ENCODE measurements at regions not wholly inside any gene's neighbourhood (a gene's known extent, or its start where the extent isn't known, plus 50 kb on each side); places are given as distances from the start of the nearest gene placed in this dataset.

DNA sequence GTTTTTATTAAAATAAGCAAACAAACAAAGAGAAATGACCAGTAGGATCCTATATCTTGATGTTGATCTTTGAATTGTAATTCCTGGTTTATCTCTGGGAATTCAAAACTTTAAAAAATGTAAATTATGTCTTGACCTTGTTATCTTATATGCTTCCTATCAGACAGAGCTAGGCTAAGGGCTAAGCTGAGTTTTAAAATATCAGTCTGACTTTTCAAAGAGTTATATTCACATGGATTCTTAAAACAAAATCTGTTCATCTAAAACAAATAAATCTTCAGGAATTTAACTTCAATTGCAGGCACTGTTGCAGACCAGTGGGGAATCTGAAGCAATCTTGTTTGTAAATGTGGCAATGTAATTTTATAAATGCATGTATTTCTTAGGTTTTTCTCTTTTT, 1144.1 kb downstream of the LRFN5 start (continued):
- TF ChIP-seq, protein P1, sequence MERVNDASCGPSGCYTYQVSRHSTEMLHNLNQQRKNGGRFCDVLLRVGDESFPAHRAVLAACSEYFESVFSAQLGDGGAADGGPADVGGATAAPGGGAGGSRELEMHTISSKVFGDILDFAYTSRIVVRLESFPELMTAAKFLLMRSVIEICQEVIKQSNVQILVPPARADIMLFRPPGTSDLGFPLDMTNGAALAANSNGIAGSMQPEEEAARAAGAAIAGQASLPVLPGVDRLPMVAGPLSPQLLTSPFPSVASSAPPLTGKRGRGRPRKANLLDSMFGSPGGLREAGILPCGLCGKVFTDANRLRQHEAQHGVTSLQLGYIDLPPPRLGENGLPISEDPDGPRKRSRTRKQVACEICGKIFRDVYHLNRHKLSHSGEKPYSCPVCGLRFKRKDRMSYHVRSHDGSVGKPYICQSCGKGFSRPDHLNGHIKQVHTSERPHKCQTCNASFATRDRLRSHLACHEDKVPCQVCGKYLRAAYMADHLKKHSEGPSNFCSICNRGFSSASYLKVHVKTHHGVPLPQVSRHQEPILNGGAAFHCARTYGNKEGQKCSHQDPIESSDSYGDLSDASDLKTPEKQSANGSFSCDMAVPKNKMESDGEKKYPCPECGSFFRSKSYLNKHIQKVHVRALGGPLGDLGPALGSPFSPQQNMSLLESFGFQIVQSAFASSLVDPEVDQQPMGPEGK (CRISPR knock-in tag; IDR thresholded peaks at IDR 0.05; ENCODE audit: borderline replicate concordance), result no peak
- TF ChIP-seq, protein P2, sequence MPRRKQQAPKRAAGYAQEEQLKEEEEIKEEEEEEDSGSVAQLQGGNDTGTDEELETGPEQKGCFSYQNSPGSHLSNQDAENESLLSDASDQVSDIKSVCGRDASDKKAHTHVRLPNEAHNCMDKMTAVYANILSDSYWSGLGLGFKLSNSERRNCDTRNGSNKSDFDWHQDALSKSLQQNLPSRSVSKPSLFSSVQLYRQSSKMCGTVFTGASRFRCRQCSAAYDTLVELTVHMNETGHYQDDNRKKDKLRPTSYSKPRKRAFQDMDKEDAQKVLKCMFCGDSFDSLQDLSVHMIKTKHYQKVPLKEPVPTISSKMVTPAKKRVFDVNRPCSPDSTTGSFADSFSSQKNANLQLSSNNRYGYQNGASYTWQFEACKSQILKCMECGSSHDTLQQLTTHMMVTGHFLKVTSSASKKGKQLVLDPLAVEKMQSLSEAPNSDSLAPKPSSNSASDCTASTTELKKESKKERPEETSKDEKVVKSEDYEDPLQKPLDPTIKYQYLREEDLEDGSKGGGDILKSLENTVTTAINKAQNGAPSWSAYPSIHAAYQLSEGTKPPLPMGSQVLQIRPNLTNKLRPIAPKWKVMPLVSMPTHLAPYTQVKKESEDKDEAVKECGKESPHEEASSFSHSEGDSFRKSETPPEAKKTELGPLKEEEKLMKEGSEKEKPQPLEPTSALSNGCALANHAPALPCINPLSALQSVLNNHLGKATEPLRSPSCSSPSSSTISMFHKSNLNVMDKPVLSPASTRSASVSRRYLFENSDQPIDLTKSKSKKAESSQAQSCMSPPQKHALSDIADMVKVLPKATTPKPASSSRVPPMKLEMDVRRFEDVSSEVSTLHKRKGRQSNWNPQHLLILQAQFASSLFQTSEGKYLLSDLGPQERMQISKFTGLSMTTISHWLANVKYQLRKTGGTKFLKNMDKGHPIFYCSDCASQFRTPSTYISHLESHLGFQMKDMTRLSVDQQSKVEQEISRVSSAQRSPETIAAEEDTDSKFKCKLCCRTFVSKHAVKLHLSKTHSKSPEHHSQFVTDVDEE (CRISPR knock-in tag; IDR thresholded peaks at IDR 0.05), result no peak
- no peak for TF ChIP-seq PPARA (CRISPR knock-in tag; IDR thresholded peaks at IDR 0.05; ENCODE audit: borderline replicate concordance)

DNA sequence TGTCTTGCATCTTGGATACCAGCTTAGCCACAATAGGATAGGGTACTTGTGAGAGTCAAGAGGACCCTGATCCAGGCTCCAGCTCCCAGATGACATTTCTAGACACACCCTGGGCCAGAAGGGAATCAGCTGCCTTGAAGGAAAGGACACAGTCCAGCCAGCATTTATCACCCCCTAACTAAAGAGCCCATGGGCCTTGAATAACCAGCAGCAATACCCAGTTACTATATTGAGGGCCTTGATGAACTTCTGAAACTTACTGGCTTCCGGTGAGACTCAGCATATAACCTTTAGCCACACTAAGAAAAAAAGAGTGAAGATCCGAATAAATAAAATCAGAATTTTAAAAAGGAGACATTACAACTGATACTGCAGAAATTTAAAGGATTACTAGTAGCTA, 1135.4 kb downstream of the LRFN5 start:
- ATAC-seq, result no peak
- TF ChIP-seq BACH2 (CRISPR knock-in tag; IDR thresholded peaks at IDR 0.05; ENCODE audit: borderline replicate concordance), result no peak
- no peak for TF ChIP-seq OSR1 (CRISPR knock-in tag; IDR thresholded peaks at IDR 0.05)
- TF ChIP-seq GLIS3 (CRISPR knock-in tag; IDR thresholded peaks at IDR 0.05), result no peak
- TF ChIP-seq, protein P1 (CRISPR knock-in tag; IDR thresholded peaks at IDR 0.05; ENCODE audit: borderline replicate concordance), result no peak
- TF ChIP-seq, protein P3, sequence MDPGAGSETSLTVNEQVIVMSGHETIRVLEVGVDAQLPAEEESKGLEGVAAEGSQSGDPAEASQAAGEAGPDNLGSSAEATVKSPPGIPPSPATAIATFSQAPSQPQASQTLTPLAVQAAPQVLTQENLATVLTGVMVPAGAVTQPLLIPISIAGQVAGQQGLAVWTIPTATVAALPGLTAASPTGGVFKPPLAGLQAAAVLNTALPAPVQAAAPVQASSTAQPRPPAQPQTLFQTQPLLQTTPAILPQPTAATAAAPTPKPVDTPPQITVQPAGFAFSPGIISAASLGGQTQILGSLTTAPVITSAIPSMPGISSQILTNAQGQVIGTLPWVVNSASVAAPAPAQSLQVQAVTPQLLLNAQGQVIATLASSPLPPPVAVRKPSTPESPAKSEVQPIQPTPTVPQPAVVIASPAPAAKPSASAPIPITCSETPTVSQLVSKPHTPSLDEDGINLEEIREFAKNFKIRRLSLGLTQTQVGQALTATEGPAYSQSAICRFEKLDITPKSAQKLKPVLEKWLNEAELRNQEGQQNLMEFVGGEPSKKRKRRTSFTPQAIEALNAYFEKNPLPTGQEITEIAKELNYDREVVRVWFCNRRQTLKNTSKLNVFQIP (CRISPR knock-in tag; IDR thresholded peaks at IDR 0.05; ENCODE audit: borderline replicate concordance, low read depth), result no peak
- TF ChIP-seq, protein P4, sequence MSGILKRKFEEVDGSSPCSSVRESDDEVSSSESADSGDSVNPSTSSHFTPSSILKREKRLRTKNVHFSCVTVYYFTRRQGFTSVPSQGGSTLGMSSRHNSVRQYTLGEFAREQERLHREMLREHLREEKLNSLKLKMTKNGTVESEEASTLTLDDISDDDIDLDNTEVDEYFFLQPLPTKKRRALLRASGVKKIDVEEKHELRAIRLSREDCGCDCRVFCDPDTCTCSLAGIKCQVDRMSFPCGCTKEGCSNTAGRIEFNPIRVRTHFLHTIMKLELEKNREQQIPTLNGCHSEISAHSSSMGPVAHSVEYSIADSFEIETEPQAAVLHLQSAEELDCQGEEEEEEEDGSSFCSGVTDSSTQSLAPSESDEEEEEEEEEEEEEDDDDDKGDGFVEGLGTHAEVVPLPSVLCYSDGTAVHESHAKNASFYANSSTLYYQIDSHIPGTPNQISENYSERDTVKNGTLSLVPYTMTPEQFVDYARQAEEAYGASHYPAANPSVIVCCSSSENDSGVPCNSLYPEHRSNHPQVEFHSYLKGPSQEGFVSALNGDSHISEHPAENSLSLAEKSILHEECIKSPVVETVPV (CRISPR knock-in tag; IDR thresholded peaks at IDR 0.05), result no peak
- no peak for TF ChIP-seq ZFP3 (CRISPR knock-in tag; IDR thresholded peaks at IDR 0.05)
- no peak for TF ChIP-seq ZNF8 (CRISPR knock-in tag; IDR thresholded peaks at IDR 0.05)
- TF ChIP-seq ISL1 (CRISPR knock-in tag; IDR thresholded peaks at IDR 0.05), result no peak
- TF ChIP-seq SNAI2 (CRISPR knock-in tag; IDR thresholded peaks at IDR 0.05), result no peak
- TF ChIP-seq ZC3H10 (CRISPR knock-in tag; IDR thresholded peaks at IDR 0.05), result no peak

DNA sequence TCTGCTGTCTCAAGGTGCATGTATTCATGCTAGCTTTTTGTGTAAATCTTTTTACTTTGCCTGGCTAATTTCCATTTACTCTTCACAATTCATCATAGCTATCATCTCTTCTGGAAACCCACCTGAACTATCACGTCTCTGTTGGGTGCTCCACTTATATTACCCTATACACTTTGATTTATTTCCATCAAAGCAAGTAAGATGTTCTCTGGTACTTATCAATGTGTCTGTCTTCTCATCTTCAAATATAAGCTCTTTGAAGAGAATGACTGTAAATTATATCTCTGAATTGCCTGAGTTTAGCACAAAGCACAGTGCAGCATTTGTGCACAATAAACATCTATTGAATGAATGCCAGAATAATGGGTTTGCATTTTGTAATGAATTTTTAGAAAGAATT, 1129.7 kb downstream of the LRFN5 start:
- TF ChIP-seq, protein P4 (CRISPR knock-in tag; IDR thresholded peaks at IDR 0.05), result no peak
- TF ChIP-seq GLIS3 (CRISPR knock-in tag; IDR thresholded peaks at IDR 0.05) (no peak), ZC3H10 (CRISPR knock-in tag; IDR thresholded peaks at IDR 0.05) (no peak), ZNF565 (CRISPR knock-in tag; conservative IDR thresholded peaks at IDR 0.05; ENCODE audit: low read depth) (no peak), ZNF70 (CRISPR knock-in tag; IDR thresholded peaks at IDR 0.05) (no peak), BACH2 (CRISPR knock-in tag; IDR thresholded peaks at IDR 0.05; ENCODE audit: borderline replicate concordance) (no peak), ZNF8 (CRISPR knock-in tag; IDR thresholded peaks at IDR 0.05) (no peak), CSDC2 (CRISPR knock-in tag; IDR thresholded peaks at IDR 0.05) (no peak), ARNTL (CRISPR knock-in tag; IDR thresholded peaks at IDR 0.05; ENCODE audit: borderline replicate concordance, low read depth) (no peak)
- TF ChIP-seq, protein P2 (CRISPR knock-in tag; IDR thresholded peaks at IDR 0.05), result no peak
- TF ChIP-seq, protein P3 (CRISPR knock-in tag; IDR thresholded peaks at IDR 0.05; ENCODE audit: borderline replicate concordance, low read depth), result no peak
- ATAC-seq, result no peak
